ENCODE measurements at regions not wholly inside any gene's neighbourhood (a gene's known extent, or its start where the extent isn't known, plus 50 kb on each side); places are given as distances from the start of the nearest gene placed in this dataset.

DNA sequence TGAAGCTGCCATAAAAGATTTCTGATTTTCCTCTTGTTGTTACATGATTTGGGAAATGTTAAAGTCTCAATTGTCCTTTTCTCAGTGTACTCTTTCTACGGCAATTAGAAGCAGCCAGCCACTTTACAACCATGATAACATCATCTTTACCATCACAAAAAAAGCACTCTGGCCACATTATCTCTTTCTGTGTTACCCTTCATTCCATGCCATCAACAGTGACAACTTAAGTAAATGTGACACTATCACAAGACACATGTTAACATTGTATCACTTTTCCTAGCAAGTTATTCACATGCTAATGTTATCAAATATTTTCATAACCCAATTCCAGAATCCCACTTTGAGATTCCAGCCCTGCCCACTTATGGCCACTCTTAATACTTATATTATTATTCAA is 131.2 kb downstream of the TMX3 start:
- TF ChIP-seq, protein P1, sequence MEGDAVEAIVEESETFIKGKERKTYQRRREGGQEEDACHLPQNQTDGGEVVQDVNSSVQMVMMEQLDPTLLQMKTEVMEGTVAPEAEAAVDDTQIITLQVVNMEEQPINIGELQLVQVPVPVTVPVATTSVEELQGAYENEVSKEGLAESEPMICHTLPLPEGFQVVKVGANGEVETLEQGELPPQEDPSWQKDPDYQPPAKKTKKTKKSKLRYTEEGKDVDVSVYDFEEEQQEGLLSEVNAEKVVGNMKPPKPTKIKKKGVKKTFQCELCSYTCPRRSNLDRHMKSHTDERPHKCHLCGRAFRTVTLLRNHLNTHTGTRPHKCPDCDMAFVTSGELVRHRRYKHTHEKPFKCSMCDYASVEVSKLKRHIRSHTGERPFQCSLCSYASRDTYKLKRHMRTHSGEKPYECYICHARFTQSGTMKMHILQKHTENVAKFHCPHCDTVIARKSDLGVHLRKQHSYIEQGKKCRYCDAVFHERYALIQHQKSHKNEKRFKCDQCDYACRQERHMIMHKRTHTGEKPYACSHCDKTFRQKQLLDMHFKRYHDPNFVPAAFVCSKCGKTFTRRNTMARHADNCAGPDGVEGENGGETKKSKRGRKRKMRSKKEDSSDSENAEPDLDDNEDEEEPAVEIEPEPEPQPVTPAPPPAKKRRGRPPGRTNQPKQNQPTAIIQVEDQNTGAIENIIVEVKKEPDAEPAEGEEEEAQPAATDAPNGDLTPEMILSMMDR (conservative IDR thresholded peaks at IDR 0.05; ENCODE audit: low read depth, low read length) = no peak
- no peak for DNase-seq (ENCODE audit: low read depth)
- H3K4me3 ChIP-seq (ENCODE audit: low read length) = no peak overlapping the region

DNA sequence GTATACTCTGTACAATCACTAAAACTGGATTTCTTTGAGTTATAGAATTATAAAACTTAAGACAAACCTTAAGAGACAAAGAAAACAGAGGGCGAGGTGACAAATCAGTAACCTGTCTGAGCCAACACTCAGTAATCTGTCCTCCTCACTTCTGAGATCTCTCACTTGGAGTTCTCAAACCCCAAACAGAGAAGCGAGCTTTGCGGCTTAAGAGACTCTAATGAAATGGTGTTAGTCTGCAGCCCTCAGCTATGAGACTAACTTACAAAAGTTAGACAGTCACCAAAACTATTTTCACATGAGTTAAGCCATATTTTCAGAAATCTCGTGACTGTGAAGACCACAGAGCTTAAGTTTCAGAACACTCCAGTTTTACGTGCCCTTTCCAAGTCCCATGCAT is 140.6 kb downstream of the TMX3 start:
- no peak overlapping the region for H3K4me3 ChIP-seq (ENCODE audit: low read length)
- DNase-seq (ENCODE audit: low read depth) = no peak
- TF ChIP-seq, protein P1 (conservative IDR thresholded peaks at IDR 0.05; ENCODE audit: low read depth, low read length) = no peak

DNA sequence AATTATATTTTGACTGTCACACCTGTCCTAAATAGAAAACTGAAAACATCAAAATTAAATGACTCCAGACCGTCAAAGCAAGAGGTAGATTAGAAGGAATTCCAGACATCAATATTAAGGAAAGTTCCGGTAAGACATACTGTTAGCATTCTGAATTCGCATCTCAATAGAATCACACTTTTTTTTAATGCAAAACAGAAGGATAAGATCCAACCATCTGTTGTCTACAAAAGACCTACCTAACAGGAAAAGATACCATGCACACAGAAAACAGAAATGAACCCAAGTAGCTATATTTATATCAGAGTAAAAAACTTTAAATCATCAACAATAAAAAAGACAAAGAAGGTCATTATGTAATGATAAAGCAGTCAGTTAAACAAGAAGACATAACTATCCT is 145.0 kb downstream of the TMX3 start:
- no peak overlapping the region for H3K4me3 ChIP-seq (ENCODE audit: low read length)
- DNase-seq (ENCODE audit: low read depth) = no peak
- TF ChIP-seq, protein P1 (conservative IDR thresholded peaks at IDR 0.05; ENCODE audit: low read depth, low read length) = no peak

GRCh38 chr18:68568364-68569155 is 146.3 kb downstream of the TMX3 start:
- TF ChIP-seq, protein P1 (conservative IDR thresholded peaks at IDR 0.05; ENCODE audit: low read depth, low read length) = no peak
- DNase-seq (ENCODE audit: low read depth) = no peak
- H3K4me3 ChIP-seq (ENCODE audit: low read length) = no peak overlapping the region

DNA sequence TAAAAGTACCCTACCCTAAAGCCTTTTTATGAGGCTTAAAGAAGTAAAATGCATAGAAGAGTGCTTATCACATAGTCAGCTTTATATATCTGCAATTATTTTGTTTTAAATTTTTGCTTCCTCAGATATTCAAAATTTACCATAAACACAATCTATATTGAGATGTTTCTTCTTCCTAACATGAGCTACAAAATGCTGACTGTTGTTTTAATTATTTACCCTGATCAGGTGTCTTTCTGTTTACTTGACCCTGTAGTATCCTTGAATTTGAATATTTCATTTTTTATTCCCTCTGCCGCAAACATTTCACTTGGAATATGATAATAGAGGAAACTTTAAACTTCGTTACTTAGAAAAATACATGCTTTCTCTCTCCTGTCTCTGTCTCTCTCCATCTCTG is 147.9 kb downstream of the TMX3 start:
- no peak for DNase-seq (ENCODE audit: low read depth)
- H3K4me3 ChIP-seq (ENCODE audit: low read length) = no peak overlapping the region
- TF ChIP-seq, protein P1 (conservative IDR thresholded peaks at IDR 0.05; ENCODE audit: low read depth, low read length) = no peak

DNA sequence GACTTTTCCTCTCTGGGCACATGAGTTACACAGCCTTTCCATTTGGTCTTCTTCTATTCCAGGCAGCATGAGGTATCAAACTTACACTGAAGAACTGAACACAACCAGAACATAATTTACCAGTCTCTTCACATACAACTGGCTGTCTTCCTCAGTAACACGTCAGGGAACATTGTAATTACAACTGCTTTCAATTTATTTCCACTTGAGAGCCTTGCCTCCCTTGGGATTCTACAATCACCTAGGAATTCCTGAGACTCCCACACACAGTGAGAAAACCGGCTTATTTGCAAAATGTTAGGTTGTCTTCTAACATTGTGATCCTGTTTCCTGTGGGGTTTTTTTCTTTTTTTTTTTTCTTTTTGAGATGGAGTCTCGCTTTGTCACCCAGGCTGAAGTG is 149.9 kb downstream of the TMX3 start:
- TF ChIP-seq, protein P1 (conservative IDR thresholded peaks at IDR 0.05; ENCODE audit: low read depth, low read length) = no peak

DNA sequence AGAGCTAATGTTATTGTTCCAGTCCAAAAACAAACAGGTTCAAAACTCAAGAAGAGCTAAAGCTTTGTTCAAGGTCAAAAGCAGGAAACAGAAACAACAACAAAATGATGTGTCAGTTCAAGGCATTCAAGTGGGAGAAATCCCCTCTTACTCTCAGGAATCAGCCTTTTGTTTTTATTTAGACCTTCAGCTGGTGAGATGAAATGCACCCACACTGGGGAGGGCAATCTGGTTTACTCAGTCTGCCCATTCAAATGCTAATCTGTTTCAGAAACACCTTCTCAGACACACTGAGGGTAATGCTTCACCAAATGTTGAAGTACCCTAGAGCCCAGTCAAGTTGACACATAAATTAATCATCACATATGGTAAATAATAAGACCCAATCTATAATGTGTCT is 150.6 kb downstream of the TMX3 start:
- no peak for DNase-seq (ENCODE audit: low read depth)
- TF ChIP-seq, protein P1 (conservative IDR thresholded peaks at IDR 0.05; ENCODE audit: low read depth, low read length) = no peak
- H3K4me3 ChIP-seq (ENCODE audit: low read length) = no peak overlapping the region

More for the DNA sequence above, 149.9 kb downstream of the TMX3 start:
- no peak for DNase-seq (ENCODE audit: low read depth)
- H3K4me3 ChIP-seq (ENCODE audit: low read length) = no peak overlapping the region

Measured in retinal pigment epithelial cell (primary cell).